Uterus (tissue), 2 donors: ENCODE measurements at regions not wholly inside any gene's neighbourhood (a gene's known extent, or its start where the extent isn't known, plus 50 kb on each side); places are given as distances from the start of the nearest gene placed in this dataset.

ENCODE experiments used
- POLR2A ChIP-seq, 2 donors: fragments of 450-650 bp; IDR thresholded peaks; one replicate each; pipeline ENCODE4 v1.6.1; 2016; ENCODE audit warnings: antibody characterized with exemption in 2 of 2, mild to moderate bottlenecking in 1 of 2, moderate library complexity in 1 of 2
- TF ChIP-seq, protein P1 (sequence below), 4 experiments: fragments of 200-600 bp in 2 of 4; fragments of 450-650 bp in 2 of 4; sonication (generic) in 2 of 4; IDR thresholded peaks; one replicate each; pipeline ENCODE4 v1.5.1; 2016 to 2019; ENCODE audit warnings: antibody characterized with exemption in 4 of 4, mild to moderate bottlenecking in 2 of 4, moderate library complexity in 1 of 4

DNA sequence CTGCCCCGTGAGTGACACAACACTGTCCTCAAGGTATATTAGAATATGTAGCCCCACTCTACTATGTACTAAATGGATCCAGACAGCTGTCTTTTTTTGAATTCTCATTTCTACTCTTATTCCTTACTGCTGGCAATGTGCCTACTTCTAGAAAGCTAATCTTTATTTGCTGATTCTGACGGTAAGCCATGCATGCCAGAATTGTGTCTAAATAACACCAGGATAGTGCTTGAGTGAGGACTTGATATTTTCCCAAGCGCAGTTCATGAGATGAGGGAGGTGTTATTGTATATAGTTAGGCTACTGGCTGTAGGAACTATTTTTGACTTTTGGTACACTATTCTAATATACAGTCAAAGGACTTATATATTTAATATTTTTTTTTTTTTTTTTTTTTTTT, 316.2 kb upstream of the NAV3 start:
- TF ChIP-seq, protein P1, sequence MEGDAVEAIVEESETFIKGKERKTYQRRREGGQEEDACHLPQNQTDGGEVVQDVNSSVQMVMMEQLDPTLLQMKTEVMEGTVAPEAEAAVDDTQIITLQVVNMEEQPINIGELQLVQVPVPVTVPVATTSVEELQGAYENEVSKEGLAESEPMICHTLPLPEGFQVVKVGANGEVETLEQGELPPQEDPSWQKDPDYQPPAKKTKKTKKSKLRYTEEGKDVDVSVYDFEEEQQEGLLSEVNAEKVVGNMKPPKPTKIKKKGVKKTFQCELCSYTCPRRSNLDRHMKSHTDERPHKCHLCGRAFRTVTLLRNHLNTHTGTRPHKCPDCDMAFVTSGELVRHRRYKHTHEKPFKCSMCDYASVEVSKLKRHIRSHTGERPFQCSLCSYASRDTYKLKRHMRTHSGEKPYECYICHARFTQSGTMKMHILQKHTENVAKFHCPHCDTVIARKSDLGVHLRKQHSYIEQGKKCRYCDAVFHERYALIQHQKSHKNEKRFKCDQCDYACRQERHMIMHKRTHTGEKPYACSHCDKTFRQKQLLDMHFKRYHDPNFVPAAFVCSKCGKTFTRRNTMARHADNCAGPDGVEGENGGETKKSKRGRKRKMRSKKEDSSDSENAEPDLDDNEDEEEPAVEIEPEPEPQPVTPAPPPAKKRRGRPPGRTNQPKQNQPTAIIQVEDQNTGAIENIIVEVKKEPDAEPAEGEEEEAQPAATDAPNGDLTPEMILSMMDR (IDR thresholded peaks at IDR 0.05) = no peak
- no peak for TF ChIP-seq POLR2A (IDR thresholded peaks at IDR 0.05)
